Forelimb muscle (tissue), 1 donor: ENCODE measurements at regions not wholly inside any gene's neighbourhood (a gene's known extent, or its start where the extent isn't known, plus 50 kb on each side); places are given as distances from the start of the nearest gene placed in this dataset.
"Not testable (repeated sequence)": the region's sequence is repeated elsewhere in the genome, so short reads cannot be mapped to it uniquely, and the experiment has no call there.

Experiments
- DNase-seq: peaks from one replicate; pipeline ENCODE4 v3.0.0-alpha.2; 2013; ENCODE audit warnings: low read depth

- DNase-seq: no peak
Observed at GRCh38 chr11:41713030-41713429, 253.6 kb upstream of the LRRC4C start.

- no peak for DNase-seq
Observed at GRCh38 chr11:41714101-41714500, 254.6 kb upstream of the LRRC4C start.

GRCh38 chr11:41716862-41717261 lies 257.4 kb upstream of the LRRC4C start:
- DNase-seq: no peak

- no peak for DNase-seq
Observed at GRCh38 chr11:41720761-41721160, 261.3 kb upstream of the LRRC4C start.

- DNase-seq: not testable (repeated sequence)
Observed at GRCh38 chr11:41728161-41728560, 268.7 kb upstream of the LRRC4C start.

GRCh38 chr11:41775296-41775695 lies 315.8 kb upstream of the LRRC4C start:
- DNase-seq: peak; percentile 13

- no peak for DNase-seq
Observed at GRCh38 chr11:41779401-41779960, 320.0 kb upstream of the LRRC4C start.

GRCh38 chr11:41781441-41781840 lies 322.0 kb upstream of the LRRC4C start:
- DNase-seq: no peak

- no peak for DNase-seq
Observed at GRCh38 chr11:41784513-41785335, 325.3 kb upstream of the LRRC4C start.

- no peak for DNase-seq
Observed at GRCh38 chr11:41786087-41786486, 326.6 kb upstream of the LRRC4C start.

GRCh38 chr11:41788177-41788576 lies 328.7 kb upstream of the LRRC4C start:
- DNase-seq: no peak

- DNase-seq: no peak
Observed at GRCh38 chr11:41789376-41789775, 329.9 kb upstream of the LRRC4C start.

GRCh38 chr11:41795004-41795403 lies 335.6 kb upstream of the LRRC4C start:
- DNase-seq: no peak

- no peak for DNase-seq
Observed at GRCh38 chr11:41799754-41800153, 340.3 kb upstream of the LRRC4C start.

- no peak for DNase-seq
Observed at GRCh38 chr11:41803895-41804294, 344.4 kb upstream of the LRRC4C start.

- DNase-seq: no peak
Observed at GRCh38 chr11:41816396-41816795, 356.9 kb upstream of the LRRC4C start.

GRCh38 chr11:41824287-41824686 lies 364.8 kb upstream of the LRRC4C start:
- not testable (repeated sequence) for DNase-seq

GRCh38 chr11:41826085-41826484 lies 366.6 kb upstream of the LRRC4C start:
- DNase-seq: no peak

- DNase-seq: no peak
Observed at GRCh38 chr11:41836431-41836830, 377.0 kb upstream of the LRRC4C start.

GRCh38 chr11:41842673-41843072 lies 383.2 kb upstream of the LRRC4C start:
- no peak for DNase-seq

GRCh38 chr11:41845066-41845465 lies 385.6 kb upstream of the LRRC4C start:
- DNase-seq: no peak

GRCh38 chr11:41848349-41848748 lies 388.9 kb upstream of the LRRC4C start:
- DNase-seq: no peak

- no peak for DNase-seq
Observed at GRCh38 chr11:41849250-41849649, 389.8 kb upstream of the LRRC4C start.

- no peak for DNase-seq
Observed at GRCh38 chr11:41851743-41852142, 392.3 kb upstream of the LRRC4C start.
